Tibial nerve (tissue), 3 donors: ENCODE measurements at regions not wholly inside any gene's neighbourhood (a gene's known extent, or its start where the extent isn't known, plus 50 kb on each side); places are given as distances from the start of the nearest gene placed in this dataset.

Source experiments
- CTCF ChIP-seq, 5 experiments: fragments of 200-600 bp in 3 of 5; fragments of 450-650 bp in 2 of 5; sonication (generic) in 3 of 5; IDR thresholded peaks; one replicate each; pipeline ENCODE4 v1.5.1; 2016 to 2019; ENCODE audit warnings: antibody characterized with exemption in 5 of 5, mild to moderate bottlenecking in 3 of 5, moderate library complexity in 2 of 5
- POLR2A ChIP-seq, 2 donors: fragments of 450-650 bp; IDR thresholded peaks; one replicate each; pipeline ENCODE4 v1.6.1; 2017; ENCODE audit warnings: antibody characterized with exemption in 2 of 2, mild to moderate bottlenecking in 2 of 2, moderate library complexity in 2 of 2

GRCh38 chr4:79081973-79082372, 142.7 kb upstream of the PAQR3 start:
- no peak for TF ChIP-seq CTCF (IDR thresholded peaks at IDR 0.05)
- TF ChIP-seq POLR2A (IDR thresholded peaks at IDR 0.05) = no peak
